ENCODE measurements at regions not wholly inside any gene's neighbourhood (a gene's known extent, or its start where the extent isn't known, plus 50 kb on each side); places are given as distances from the start of the nearest gene placed in this dataset.

DNA sequence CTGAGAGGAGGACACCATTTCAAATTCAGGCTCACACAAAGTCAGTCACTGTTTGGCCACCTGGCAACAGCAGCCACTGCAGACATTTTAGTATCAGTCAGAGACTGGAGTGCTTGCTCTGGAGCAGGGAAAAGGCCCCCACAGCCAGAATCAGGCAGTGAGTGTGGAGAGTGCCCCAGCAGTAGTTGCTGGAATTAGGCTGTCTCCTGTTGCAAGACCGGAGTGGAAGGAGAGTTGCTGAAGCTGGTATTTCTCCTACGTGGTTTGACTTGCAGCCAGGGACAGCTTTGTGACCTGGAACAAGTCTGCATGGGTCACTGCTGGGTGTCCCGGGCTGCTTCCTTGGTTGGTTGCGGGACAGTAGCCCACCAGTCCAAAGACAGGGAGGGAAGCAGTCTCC lies 78.4 kb upstream of the TMEM168 start:
- Histone ChIP-seq H3K9ac (ENCODE audit: low read length) (no peak overlapping the region), H2AFZ (ENCODE audit: low read depth, low read length, severe bottlenecking) (no peak overlapping the region), H3K36me3 (ENCODE audit: low read length) (no peaks in the 10 kb centered on the region), H3K27me3 (ENCODE audit: low read length) (no peaks in the 10 kb centered on the region), H4K20me1 (ENCODE audit: low read depth, low read length) (peaks cover 4% of the 10 kb centered on the region; the same call in 1 of the 2 replicates), H3K79me2 (ENCODE audit: insufficient read depth, low read length) (no peaks in the 10 kb centered on the region), H3F3A (ENCODE audit: insufficient read depth) (no peaks in the 10 kb centered on the region), H3K4me2 (ENCODE audit: low read depth, low read length, poor library complexity, severe bottlenecking) (no peak overlapping the region), H3K9me2 (replicated peaks; ENCODE audit: insufficient read depth, low read length) (no peaks in the 10 kb centered on the region), H3K27ac (ENCODE audit: low read depth, low read length) (no peak overlapping the region), H3K9me3 (ENCODE audit: insufficient read depth, low read length) (no peaks in the 10 kb centered on the region), H3K4me3 (ENCODE audit: insufficient read depth, low read length, poor library complexity, severe bottlenecking) (no peak overlapping the region)
- TF ChIP-seq, protein P1, sequence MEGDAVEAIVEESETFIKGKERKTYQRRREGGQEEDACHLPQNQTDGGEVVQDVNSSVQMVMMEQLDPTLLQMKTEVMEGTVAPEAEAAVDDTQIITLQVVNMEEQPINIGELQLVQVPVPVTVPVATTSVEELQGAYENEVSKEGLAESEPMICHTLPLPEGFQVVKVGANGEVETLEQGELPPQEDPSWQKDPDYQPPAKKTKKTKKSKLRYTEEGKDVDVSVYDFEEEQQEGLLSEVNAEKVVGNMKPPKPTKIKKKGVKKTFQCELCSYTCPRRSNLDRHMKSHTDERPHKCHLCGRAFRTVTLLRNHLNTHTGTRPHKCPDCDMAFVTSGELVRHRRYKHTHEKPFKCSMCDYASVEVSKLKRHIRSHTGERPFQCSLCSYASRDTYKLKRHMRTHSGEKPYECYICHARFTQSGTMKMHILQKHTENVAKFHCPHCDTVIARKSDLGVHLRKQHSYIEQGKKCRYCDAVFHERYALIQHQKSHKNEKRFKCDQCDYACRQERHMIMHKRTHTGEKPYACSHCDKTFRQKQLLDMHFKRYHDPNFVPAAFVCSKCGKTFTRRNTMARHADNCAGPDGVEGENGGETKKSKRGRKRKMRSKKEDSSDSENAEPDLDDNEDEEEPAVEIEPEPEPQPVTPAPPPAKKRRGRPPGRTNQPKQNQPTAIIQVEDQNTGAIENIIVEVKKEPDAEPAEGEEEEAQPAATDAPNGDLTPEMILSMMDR (IDR thresholded peaks at IDR 0.05; ENCODE audit: insufficient read depth, low read length, poor library complexity, severe bottlenecking) = no peak
- TF ChIP-seq EZH2phosphoT487 (conservative IDR thresholded peaks at IDR 0.05; ENCODE audit: low read length) = no peak

DNA sequence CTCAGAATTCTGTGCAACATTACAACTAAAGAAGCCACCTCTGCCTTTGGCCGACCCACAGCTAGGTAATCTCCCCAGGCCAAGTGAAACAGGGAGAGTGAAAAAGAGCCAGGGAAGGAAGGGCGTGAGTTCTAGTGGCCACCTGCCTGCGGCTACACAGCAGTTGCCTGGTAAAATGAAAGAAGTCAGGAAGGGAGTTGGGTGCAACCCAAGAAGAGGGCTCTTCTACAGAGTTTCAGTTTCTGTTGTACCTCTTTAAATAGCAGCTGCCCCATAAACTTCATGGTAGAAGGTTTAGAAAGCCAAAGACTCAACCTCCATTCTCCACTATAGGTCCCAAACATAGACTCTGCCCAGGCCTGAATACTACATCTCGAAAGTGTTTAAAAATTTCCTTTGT lies 76.2 kb upstream of the TMEM168 start:
- no peaks in the 10 kb centered on the region for H3K9me3 ChIP-seq (ENCODE audit: insufficient read depth, low read length)
- no peak overlapping the region for H3K4me3 ChIP-seq (ENCODE audit: insufficient read depth, low read length, poor library complexity, severe bottlenecking)
- H3K36me3 ChIP-seq (ENCODE audit: low read length) = no peaks in the 10 kb centered on the region
- H3K9ac ChIP-seq (ENCODE audit: low read length) = no peak overlapping the region
- no peaks in the 10 kb centered on the region for H3F3A ChIP-seq (ENCODE audit: insufficient read depth)
- H3K4me2 ChIP-seq (ENCODE audit: low read depth, low read length, poor library complexity, severe bottlenecking) = no peak overlapping the region
- H4K20me1 ChIP-seq (ENCODE audit: low read depth, low read length) = peaks cover 4% of the 10 kb centered on the region; the same call in 1 of the 2 replicates
- H3K27ac ChIP-seq (ENCODE audit: low read depth, low read length) = no peak overlapping the region
- TF ChIP-seq, protein P1 (IDR thresholded peaks at IDR 0.05; ENCODE audit: insufficient read depth, low read length, poor library complexity, severe bottlenecking) = no peak
- no peak for TF ChIP-seq EZH2phosphoT487 (conservative IDR thresholded peaks at IDR 0.05; ENCODE audit: low read length)
- no peaks in the 10 kb centered on the region for H3K9me2 ChIP-seq (replicated peaks; ENCODE audit: insufficient read depth, low read length)
- H2AFZ ChIP-seq (ENCODE audit: low read depth, low read length, severe bottlenecking) = no peak overlapping the region
- H3K27me3 ChIP-seq (ENCODE audit: low read length) = no peaks in the 10 kb centered on the region
- H3K79me2 ChIP-seq (ENCODE audit: insufficient read depth, low read length) = no peaks in the 10 kb centered on the region

DNA sequence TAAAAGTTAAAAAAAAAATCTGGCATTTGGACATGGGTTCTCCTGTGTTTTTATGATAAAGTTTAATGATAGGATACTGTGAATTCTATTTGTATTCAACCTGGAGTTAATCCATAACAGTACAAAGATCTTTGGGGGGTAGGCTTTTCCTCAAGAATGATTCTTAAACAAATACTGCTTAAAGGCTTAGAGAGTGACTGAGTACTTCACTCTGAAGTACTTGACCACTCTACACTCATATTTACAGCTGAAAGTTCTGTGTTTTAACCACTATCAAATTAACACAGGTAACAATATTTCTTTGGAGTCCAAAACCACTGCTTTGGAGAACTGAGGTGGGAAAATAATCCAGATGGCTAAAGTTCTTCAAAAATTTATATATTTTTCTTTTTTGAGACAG lies 74.2 kb upstream of the TMEM168 start:
- H3K4me2 ChIP-seq (ENCODE audit: low read depth, low read length, poor library complexity, severe bottlenecking) = no peak overlapping the region
- no peaks in the 10 kb centered on the region for H3K9me3 ChIP-seq (ENCODE audit: insufficient read depth, low read length)
- no peak overlapping the region for H3K4me3 ChIP-seq (ENCODE audit: insufficient read depth, low read length, poor library complexity, severe bottlenecking)
- no peaks in the 10 kb centered on the region for H3K36me3 ChIP-seq (ENCODE audit: low read length)
- H3K79me2 ChIP-seq (ENCODE audit: insufficient read depth, low read length) = no peaks in the 10 kb centered on the region
- no peak overlapping the region for H2AFZ ChIP-seq (ENCODE audit: low read depth, low read length, severe bottlenecking)
- no peaks in the 10 kb centered on the region for H4K20me1 ChIP-seq (ENCODE audit: low read depth, low read length)
- no peak overlapping the region for H3K27ac ChIP-seq (ENCODE audit: low read depth, low read length)
- TF ChIP-seq, protein P1 (IDR thresholded peaks at IDR 0.05; ENCODE audit: insufficient read depth, low read length, poor library complexity, severe bottlenecking) = no peak
- no peak for TF ChIP-seq EZH2phosphoT487 (conservative IDR thresholded peaks at IDR 0.05; ENCODE audit: low read length)
- no peaks in the 10 kb centered on the region for H3F3A ChIP-seq (ENCODE audit: insufficient read depth)
- no peak overlapping the region for H3K9ac ChIP-seq (ENCODE audit: low read length)
- no peaks in the 10 kb centered on the region for H3K9me2 ChIP-seq (replicated peaks; ENCODE audit: insufficient read depth, low read length)
- no peaks in the 10 kb centered on the region for H3K27me3 ChIP-seq (ENCODE audit: low read length)

Measured in SU-DHL-6 (cell line).